GM12878 (cell line): ENCODE measurements at regions not wholly inside any gene's neighbourhood (a gene's known extent, or its start where the extent isn't known, plus 50 kb on each side); places are given as distances from the start of the nearest gene placed in this dataset.

Source experiments
- ATAC-seq: fragments of 200-7000 bp; cut with Tn5 transposase; 3 replicates; pipeline ENCODE4 v1.9.1; 2020; ENCODE audit warnings: mild to moderate bottlenecking, moderate library complexity
- BruUV-seq: library from RNA; stranded (reverse); fragments of 400-500 nt; replicated peaks from 2 replicates; lab custom pipeline; 2021; lab: Mats Ljungman, UMichigan
- CTCF ChIA-PET: fragments of 300-600 bp; sonication (Branson Sonifier 250); formaldehyde crosslinking; extraction: SDS; loops from one replicate; lab custom pipeline; 2021; ENCODE audit warnings: inconsistent platforms; lab: Yijun Ruan, JAX
- POLR2A ChIA-PET: fragments of 350-600 bp; formaldehyde crosslinking; extraction: SDS; loops from one replicate; lab custom pipeline; 2021; ENCODE audit warnings: inconsistent platforms; lab: Charles Lee
- RAD21 ChIA-PET: fragments of 300-600 bp; sonication (Branson Sonifier 250); formaldehyde crosslinking; loops from one replicate; lab custom pipeline; 2023; ENCODE audit warnings: antibody characterized with exemption; ENCODE audit not compliant: unreplicated experiment; lab: Charles Lee
- SMC1A ChIA-PET: fragments of 300-600 bp; sonication (Branson Sonifier 250); formaldehyde crosslinking; loops from one replicate; lab custom pipeline; 2023; ENCODE audit not compliant: unreplicated experiment, uncharacterized antibody; lab: Charles Lee
- DNase-seq: peaks from one replicate; pipeline ENCODE4 v3.0.0-alpha.2; 2011; ENCODE audit warnings: low read depth, low spot score
- FAIRE-seq: peaks from 3 replicates; lab custom pipeline; 2011; peaks lifted over from hg19 to GRCh38; lab: Jason Lieb, UNC
- H2AFZ ChIP-seq: 2 replicates; pipeline ENCODE4 v1.6.0; 2011; ENCODE audit warnings: low read depth, low read length, control low read depth; ENCODE audit not compliant: control insufficient read depth
- H3K27ac ChIP-seq: 2 replicates; pipeline ENCODE4 v1.5.1; 2011; ENCODE audit warnings: control low read depth; ENCODE audit not compliant: control insufficient read depth, insufficient read depth
- H3K27me3 ChIP-seq, 2 experiments: replicated peaks in 1 of 2; 2 replicates each; pipeline versions ENCODE4 v1.6.0 to v1.6.1; 2011; ENCODE audit warnings: low read length in 1 of 2; ENCODE audit not compliant: control insufficient read depth in 2 of 2, insufficient read depth in 2 of 2
- H3K36me3 ChIP-seq, 2 experiments: 2 replicates each; pipeline ENCODE4 v1.5.1; 2011; ENCODE audit warnings: low read length in 1 of 2; ENCODE audit not compliant: control insufficient read depth in 2 of 2, insufficient read depth in 2 of 2
- H3K4me1 ChIP-seq: 2 replicates; pipeline ENCODE4 v1.6.1; 2011; ENCODE audit warnings: mild to moderate bottlenecking, low read length, moderate library complexity, mixed read lengths; ENCODE audit not compliant: control insufficient read depth, insufficient read depth
- H3K4me2 ChIP-seq: 2 replicates; pipeline ENCODE4 v1.6.0; 2011; ENCODE audit warnings: control low read depth; ENCODE audit not compliant: control insufficient read depth, insufficient read depth
- H3K4me3 ChIP-seq: fragments of 200-600 bp; sonication (generic); 2 replicates; pipeline ENCODE4 v1.5.1; 2016
- H3K79me2 ChIP-seq: 2 replicates; pipeline ENCODE4 v1.6.0; 2011; ENCODE audit warnings: low read length; ENCODE audit not compliant: control insufficient read depth, insufficient read depth
- H3K9ac ChIP-seq: 2 replicates; pipeline ENCODE4 v1.8.0; 2011; ENCODE audit warnings: low read length, control low read depth, mixed read lengths; ENCODE audit not compliant: control insufficient read depth, insufficient read depth
- H3K9me3 ChIP-seq: replicated peaks from 3 replicates; pipeline ENCODE4 v1.5.1; 2011; ENCODE audit warnings: mild to moderate bottlenecking, low read length; ENCODE audit not compliant: control insufficient read depth, insufficient read depth
- H4K20me1 ChIP-seq: 2 replicates; pipeline ENCODE4 v1.6.0; 2011; ENCODE audit not compliant: control insufficient read depth, insufficient read depth
- BACH1 ChIP-seq: fragments of 450-650 bp; IDR thresholded peaks from 2 replicates; pipeline ENCODE4 v1.6.1; 2017; ENCODE audit warnings: mild to moderate bottlenecking, borderline replicate concordance
- HDGF ChIP-seq: fragments of 450-650 bp; IDR thresholded peaks from 2 replicates; pipeline ENCODE4 v1.6.1; 2016; ENCODE audit warnings: antibody characterized with exemption
- PAX8 ChIP-seq: fragments of 450-650 bp; IDR thresholded peaks from 2 replicates; pipeline ENCODE4 v1.6.1; 2017; ENCODE audit warnings: mild to moderate bottlenecking, moderate library complexity
- RBBP5 ChIP-seq: fragments of 200-600 bp; sonication (generic); conservative IDR thresholded peaks from 2 replicates; pipeline ENCODE4 v1.6.1; 2016
- RELA ChIP-seq: fragments of 450-650 bp; IDR thresholded peaks from 2 replicates; pipeline ENCODE4 v1.8.0; 2014; ENCODE audit warnings: borderline replicate concordance; ENCODE audit not compliant: partially characterized antibody
- RUNX3 ChIP-seq: IDR thresholded peaks from 2 replicates; pipeline ENCODE4 v1.6.1; 2012; ENCODE audit warnings: low read length, inconsistent platforms
- TARDBP ChIP-seq: IDR thresholded peaks from 2 replicates; pipeline ENCODE4 v1.6.1; 2016; ENCODE audit warnings: borderline replicate concordance
- ZNF217 ChIP-seq: fragments of 450-650 bp; IDR thresholded peaks from 2 replicates; pipeline ENCODE4 v1.6.1; 2017; ENCODE audit warnings: antibody characterized with exemption, mild to moderate bottlenecking
- WGBS: methylation state at CpG from one replicate; pipeline ENCODE4 v1.1.6; 2016; ENCODE audit warnings: low lambda C conversion rate; ENCODE audit not compliant: insufficient replicate concordance, insufficient coverage; ENCODE audit errors: missing lambda C conversion rate; 5-methylcytosine and 5-hydroxymethylcytosine counted together
- in situ Hi-C: fragments of 300-500 bp; cut with MboI; formaldehyde crosslinking; loops from 9 replicates; pipeline ENCODE4 v1.14.3; 2018; ENCODE audit warnings: mixed read lengths
- intact Hi-C: fragments of 100-400 bp; cut with micrococcal nuclease; formaldehyde crosslinking; loops from one replicate; pipeline ENCODE4 v1.14.2; 2022; ENCODE audit not compliant: unreplicated experiment
- TF ChIP-seq, protein P1 (sequence below): fragments of 450-650 bp; IDR thresholded peaks from 2 replicates; pipeline ENCODE4 v1.6.1; 2018; ENCODE audit warnings: mild to moderate bottlenecking, low read depth, moderate library complexity; ENCODE audit not compliant: partially characterized antibody
- TF ChIP-seq, protein P2 (sequence below): IDR thresholded peaks from 2 replicates; pipeline ENCODE4 v1.6.1; 2011; ENCODE audit warnings: low read depth, low read length, improper control_type of control experiment, borderline replicate concordance

DNA sequence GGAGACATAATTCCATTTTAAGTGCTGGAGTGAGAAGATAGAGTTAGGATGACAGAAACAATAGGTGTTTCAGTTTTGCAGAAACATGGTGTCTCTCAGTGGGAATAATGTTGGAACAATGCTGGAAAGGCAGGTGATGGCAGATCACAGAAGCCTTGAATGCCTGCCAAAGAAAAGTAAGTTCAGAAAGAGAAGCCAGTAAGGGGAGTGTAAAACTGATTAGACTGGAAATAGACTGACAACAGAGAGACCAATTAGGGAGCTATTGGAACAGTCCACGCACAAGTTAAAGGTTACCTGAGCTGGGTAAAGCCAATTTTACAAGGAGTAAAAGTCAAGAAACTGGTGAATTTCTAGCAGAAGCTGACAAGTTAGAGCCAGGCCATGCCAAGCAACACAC is 142.9 kb downstream of the TFAP2A start:
- WGBS: 0% methylated on average over 1 of the region's 1 CpG
- Histone ChIP-seq H3K4me3 (no peak overlapping the region), H3K36me3 (no peaks in the 10 kb centered on the region), H3K9me3 (no peaks in the 10 kb centered on the region), H3K4me2 (no peak overlapping the region), H4K20me1 (no peaks in the 10 kb centered on the region), H3K9ac (no peak overlapping the region), H2AFZ (no peak overlapping the region), H3K27ac (no peak overlapping the region), H3K27me3 (peaks cover 0 to 1% of the 10 kb centered on the region in 2 experiments; a peak in 1 of 4 replicates), H3K79me2 (no peaks in the 10 kb centered on the region), H3K4me1 (no peaks in the 10 kb centered on the region)
- no peak for ATAC-seq
- ChIA-PET CTCF (no interaction called here), RAD21 (no interaction called here), POLR2A (no interaction called here), SMC1A (no interaction called here)
- no peak for FAIRE-seq
- no peak for TF ChIP-seq PAX8
- TF ChIP-seq, protein P1, sequence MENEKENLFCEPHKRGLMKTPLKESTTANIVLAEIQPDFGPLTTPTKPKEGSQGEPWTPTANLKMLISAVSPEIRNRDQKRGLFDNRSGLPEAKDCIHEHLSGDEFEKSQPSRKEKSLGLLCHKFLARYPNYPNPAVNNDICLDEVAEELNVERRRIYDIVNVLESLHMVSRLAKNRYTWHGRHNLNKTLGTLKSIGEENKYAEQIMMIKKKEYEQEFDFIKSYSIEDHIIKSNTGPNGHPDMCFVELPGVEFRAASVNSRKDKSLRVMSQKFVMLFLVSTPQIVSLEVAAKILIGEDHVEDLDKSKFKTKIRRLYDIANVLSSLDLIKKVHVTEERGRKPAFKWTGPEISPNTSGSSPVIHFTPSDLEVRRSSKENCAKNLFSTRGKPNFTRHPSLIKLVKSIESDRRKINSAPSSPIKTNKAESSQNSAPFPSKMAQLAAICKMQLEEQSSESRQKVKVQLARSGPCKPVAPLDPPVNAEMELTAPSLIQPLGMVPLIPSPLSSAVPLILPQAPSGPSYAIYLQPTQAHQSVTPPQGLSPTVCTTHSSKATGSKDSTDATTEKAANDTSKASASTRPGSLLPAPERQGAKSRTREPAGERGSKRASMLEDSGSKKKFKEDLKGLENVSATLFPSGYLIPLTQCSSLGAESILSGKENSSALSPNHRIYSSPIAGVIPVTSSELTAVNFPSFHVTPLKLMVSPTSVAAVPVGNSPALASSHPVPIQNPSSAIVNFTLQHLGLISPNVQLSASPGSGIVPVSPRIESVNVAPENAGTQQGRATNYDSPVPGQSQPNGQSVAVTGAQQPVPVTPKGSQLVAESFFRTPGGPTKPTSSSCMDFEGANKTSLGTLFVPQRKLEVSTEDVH: no peak
- no peak for TF ChIP-seq RBBP5
- no peak for TF ChIP-seq TARDBP
- no peak for TF ChIP-seq HDGF
- TF ChIP-seq ZNF217: no peak
- no peak for TF ChIP-seq RELA
- no peak for TF ChIP-seq RUNX3
- TF ChIP-seq BACH1: no peak
- TF ChIP-seq, protein P2, sequence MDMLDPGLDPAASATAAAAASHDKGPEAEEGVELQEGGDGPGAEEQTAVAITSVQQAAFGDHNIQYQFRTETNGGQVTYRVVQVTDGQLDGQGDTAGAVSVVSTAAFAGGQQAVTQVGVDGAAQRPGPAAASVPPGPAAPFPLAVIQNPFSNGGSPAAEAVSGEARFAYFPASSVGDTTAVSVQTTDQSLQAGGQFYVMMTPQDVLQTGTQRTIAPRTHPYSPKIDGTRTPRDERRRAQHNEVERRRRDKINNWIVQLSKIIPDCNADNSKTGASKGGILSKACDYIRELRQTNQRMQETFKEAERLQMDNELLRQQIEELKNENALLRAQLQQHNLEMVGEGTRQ: no peak
- BruUV-seq: no TSS peak
- in situ Hi-C loops: no loop called here
- DNase-seq: no peak
- intact Hi-C loops: no loop called here
